ENCODE measurements at regions not wholly inside any gene's neighbourhood (a gene's known extent, or its start where the extent isn't known, plus 50 kb on each side); places are given as distances from the start of the nearest gene placed in this dataset.

DNA sequence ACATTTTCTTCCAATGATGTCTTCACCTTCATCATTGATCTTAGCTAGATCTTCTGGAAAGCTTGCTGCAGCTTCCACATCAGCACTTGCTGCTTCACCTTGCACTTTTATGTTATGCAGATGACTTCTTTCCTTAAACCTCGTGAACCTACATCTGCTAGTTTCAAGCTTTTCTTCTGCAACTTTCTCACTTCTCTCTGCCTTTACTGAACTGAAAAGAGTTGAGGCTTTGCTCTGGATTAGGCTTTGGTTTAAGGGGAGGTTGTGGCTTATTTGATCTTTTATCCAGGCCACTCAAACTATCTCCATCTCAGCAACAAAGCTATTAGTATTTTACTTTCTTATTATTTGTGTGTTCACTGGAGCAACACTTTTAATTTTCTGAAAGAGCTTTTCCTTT lies 125.5 kb upstream of the POM121L12 start:
- POLR2A ChIA-PET (ENCODE audit: partially characterized antibody), result no interaction called here
- DNase-seq (ENCODE audit: low read depth in 1 of 2, low spot score in 2 of 2) (no peak), FAIRE-seq (no peak)
- H4K91ac ChIP-seq (replicated peaks; ENCODE audit: insufficient read length, low read length), result no peak overlapping the region
- H3K9ac ChIP-seq (replicated peaks in 1 of 4; ENCODE audit: extremely low read depth in 1 of 4, low read depth in 3 of 4, low read length in 3 of 4), result no peak overlapping the region
- no peaks in the 10 kb centered on the region for H3K79me1 ChIP-seq (ENCODE audit: low read depth, low read length)
- CTCF ChIA-PET (ENCODE audit: partially characterized antibody), result no interaction called here
- H3K4me3 ChIP-seq (ENCODE audit: extremely low read depth in 1 of 4, insufficient read depth in 2 of 4, low read depth in 3 of 4, low read length in 4 of 4), result no peak overlapping the region
- no peak overlapping the region for H3K27ac ChIP-seq (ENCODE audit: low read depth, low read length)
- H2BK20ac ChIP-seq (ENCODE audit: low read length), result no peak overlapping the region
- no peak overlapping the region for H3K4ac ChIP-seq (replicated peaks; ENCODE audit: insufficient read length, low read depth, low read length)
- H3K56ac ChIP-seq (replicated peaks; ENCODE audit: insufficient read length, low read depth, low read length), result no peak overlapping the region
- H3K27me3 ChIP-seq (replicated peaks in 1 of 4; ENCODE audit: control insufficient read depth in 3 of 4, extremely low read depth in 1 of 4, insufficient read depth in 3 of 4, low read length in 3 of 4), result no peaks in the 10 kb centered on the region
- H4K20me1 ChIP-seq (replicated peaks in 1 of 2; ENCODE audit: control insufficient read depth in 1 of 2, insufficient read depth in 2 of 2, low read length in 2 of 2), result no peaks in the 10 kb centered on the region
- H2AFZ ChIP-seq (ENCODE audit: low read length), result no peak overlapping the region
- no peak overlapping the region for H4K5ac ChIP-seq (ENCODE audit: insufficient read length, low read depth, low read length)
- H3K79me2 ChIP-seq (ENCODE audit: control insufficient read depth in 1 of 2, insufficient read depth in 2 of 2, low read length in 2 of 2), result no peaks in the 10 kb centered on the region
- H2BK120ac ChIP-seq (replicated peaks; ENCODE audit: low read depth, low read length), result no peak overlapping the region
- H3K14ac ChIP-seq (ENCODE audit: insufficient read length), result no peak overlapping the region
- WGBS, 2 experiments (ENCODE audit: extremely low coverage in 1 of 2, insufficient coverage in 1 of 2, insufficient read length in 1 of 2, insufficient replicate concordance in 2 of 2, low coverage in 1 of 2, low lambda C conversion rate in 2 of 2, missing lambda C conversion rate in 1 of 2), result 85% methylated on average over 1 of the region's 1 CpG; no CpG with 5 or more reads in 1 of the 2 experiments
- H3K36me3 ChIP-seq (ENCODE audit: control insufficient read depth in 2 of 4, insufficient read depth in 4 of 4, low read length in 3 of 4), result no peaks in the 10 kb centered on the region
- no peaks in the 10 kb centered on the region for H3K4me1 ChIP-seq (replicated peaks in 1 of 4; ENCODE audit: control insufficient read depth in 3 of 4, insufficient read depth in 4 of 4, low read length in 3 of 4)
- H3K4me2 ChIP-seq (ENCODE audit: insufficient read depth in 1 of 2, low read depth in 2 of 2, low read length in 2 of 2), result no peak overlapping the region
- H3K18ac ChIP-seq (ENCODE audit: extremely low read depth, low read length), result no peak overlapping the region
- no peak overlapping the region for H3K23ac ChIP-seq (ENCODE audit: insufficient read length)
- H4K8ac ChIP-seq (ENCODE audit: extremely low read depth, insufficient read depth, low read length), result no peak overlapping the region
- H2BK5ac ChIP-seq (ENCODE audit: low read depth, low read length), result no peak overlapping the region
- peaks cover 13 to 16% of the 10 kb centered on the region in 2 experiments for H3K9me3 ChIP-seq (ENCODE audit: insufficient read depth in 2 of 2, low read depth in 1 of 2, low read length in 1 of 2)
- no peak overlapping the region for H2BK15ac ChIP-seq (ENCODE audit: low read length)
- H3K23me2 ChIP-seq (ENCODE audit: low read depth, low read length), result no peaks in the 10 kb centered on the region
- H2AK5ac ChIP-seq (ENCODE audit: low read depth, low read length), result no peak overlapping the region
- H2BK12ac ChIP-seq (ENCODE audit: low read depth, low read length), result no peak overlapping the region
- TF ChIP-seq SIRT6 (IDR thresholded peaks at IDR 0.05; ENCODE audit: low read length), result no peak
- TF ChIP-seq TEAD4 (IDR thresholded peaks at IDR 0.05; ENCODE audit: low read depth, low read length), result no peak
- no peak for TF ChIP-seq SIX5 (IDR thresholded peaks at IDR 0.05; ENCODE audit: low read depth, low read length)
- no peak for TF ChIP-seq CREB1 (IDR thresholded peaks at IDR 0.05)
- no peak for TF ChIP-seq POU5F1 (IDR thresholded peaks at IDR 0.05; ENCODE audit: low read depth, low read length)
- no peak for TF ChIP-seq RBBP5 (IDR thresholded peaks at IDR 0.05; ENCODE audit: borderline replicate concordance, low read depth, low read length)
- TF ChIP-seq CBX5 (IDR thresholded peaks at IDR 0.05; ENCODE audit: low read depth, low read length), result no peak
- TF ChIP-seq SP2 (IDR thresholded peaks at IDR 0.05; ENCODE audit: low read length), result no peak

Measured in H1 (cell line).